ENCODE measurements at regions not wholly inside any gene's neighbourhood (a gene's known extent, or its start where the extent isn't known, plus 50 kb on each side); places are given as distances from the start of the nearest gene placed in this dataset.

- Histone ChIP-seq H3K4me2 (ENCODE audit: low read length) (no peak overlapping the region), H2AFZ (ENCODE audit: low read depth, low read length) (no peak overlapping the region), H3K36me3 (ENCODE audit: insufficient read depth, low read length) (no peaks in the 10 kb centered on the region), H3K9me3 (ENCODE audit: low read length) (no peaks in the 10 kb centered on the region), H3K9me2 (ENCODE audit: insufficient read depth, low read length) (no peaks in the 10 kb centered on the region), H3K9ac (ENCODE audit: low read length) (no peak overlapping the region), H3K27me3 (ENCODE audit: insufficient read depth, low read depth, low read length) (no peaks in the 10 kb centered on the region), H3K4me3 (ENCODE audit: low read length) (no peak overlapping the region), H3K79me2 (replicated peaks; ENCODE audit: insufficient read depth, low read length) (no peaks in the 10 kb centered on the region), H3F3A (ENCODE audit: insufficient read depth, low read length, poor library complexity, severe bottlenecking) (no peaks in the 10 kb centered on the region), H4K20me1 (ENCODE audit: insufficient read depth) (no peaks in the 10 kb centered on the region), H3K27ac (ENCODE audit: low read length) (no peak overlapping the region)
- no peak for TF ChIP-seq EP300 (conservative IDR thresholded peaks at IDR 0.05; ENCODE audit: poor library complexity, severe bottlenecking)
- TF ChIP-seq EZH2 (IDR thresholded peaks at IDR 0.05; ENCODE audit: borderline replicate concordance, insufficient read depth, low read length, poor library complexity, severe bottlenecking), result no peak
- TF ChIP-seq SMC3 (conservative IDR thresholded peaks at IDR 0.05; ENCODE audit: poor library complexity), result no peak
- TF ChIP-seq CTCF (IDR thresholded peaks at IDR 0.05; ENCODE audit: poor library complexity, severe bottlenecking), result no peak
- TF ChIP-seq REST (IDR thresholded peaks at IDR 0.05; ENCODE audit: borderline replicate concordance), result no peak
- no peak for TF ChIP-seq MXI1 (conservative IDR thresholded peaks at IDR 0.05; ENCODE audit: poor library complexity, severe bottlenecking)
- no peak for TF ChIP-seq RAD21 (conservative IDR thresholded peaks at IDR 0.05)
- TF ChIP-seq POLR2AphosphoS5 (IDR thresholded peaks at IDR 0.05), result no peak
- TF ChIP-seq TAF1 (IDR thresholded peaks at IDR 0.05; ENCODE audit: low read depth), result no peak
These were observed 258.3 kb upstream of the NEGR1 start for GRCh38 chr1:72540674-72541073.

- Histone ChIP-seq H3K9ac (ENCODE audit: low read length) (no peak overlapping the region), H3F3A (ENCODE audit: insufficient read depth, low read length, poor library complexity, severe bottlenecking) (no peaks in the 10 kb centered on the region), H3K4me2 (ENCODE audit: low read length) (no peak overlapping the region), H3K27ac (ENCODE audit: low read length) (no peak overlapping the region), H3K27me3 (ENCODE audit: insufficient read depth, low read depth, low read length) (no peaks in the 10 kb centered on the region), H3K4me3 (ENCODE audit: low read length) (no peak overlapping the region), H3K9me3 (ENCODE audit: low read length) (no peaks in the 10 kb centered on the region), H3K36me3 (ENCODE audit: insufficient read depth, low read length) (no peaks in the 10 kb centered on the region), H4K20me1 (ENCODE audit: insufficient read depth) (no peaks in the 10 kb centered on the region), H3K9me2 (ENCODE audit: insufficient read depth, low read length) (no peaks in the 10 kb centered on the region), H2AFZ (ENCODE audit: low read depth, low read length) (no peak overlapping the region), H3K79me2 (replicated peaks; ENCODE audit: insufficient read depth, low read length) (no peaks in the 10 kb centered on the region)
- TF ChIP-seq EP300 (conservative IDR thresholded peaks at IDR 0.05; ENCODE audit: poor library complexity, severe bottlenecking), result no peak
- TF ChIP-seq POLR2AphosphoS5 (IDR thresholded peaks at IDR 0.05), result no peak
- TF ChIP-seq RAD21 (conservative IDR thresholded peaks at IDR 0.05), result no peak
- TF ChIP-seq SMC3 (conservative IDR thresholded peaks at IDR 0.05; ENCODE audit: poor library complexity), result no peak
- no peak for TF ChIP-seq MXI1 (conservative IDR thresholded peaks at IDR 0.05; ENCODE audit: poor library complexity, severe bottlenecking)
- no peak for TF ChIP-seq TAF1 (IDR thresholded peaks at IDR 0.05; ENCODE audit: low read depth)
- TF ChIP-seq EZH2 (IDR thresholded peaks at IDR 0.05; ENCODE audit: borderline replicate concordance, insufficient read depth, low read length, poor library complexity, severe bottlenecking), result no peak
- TF ChIP-seq REST (IDR thresholded peaks at IDR 0.05; ENCODE audit: borderline replicate concordance), result no peak
- no peak for TF ChIP-seq CTCF (IDR thresholded peaks at IDR 0.05; ENCODE audit: poor library complexity, severe bottlenecking)
These were observed 253.1 kb upstream of the NEGR1 start for GRCh38 chr1:72535470-72535869.
